LoVo (cell line): ENCODE measurements at regions not wholly inside any gene's neighbourhood (a gene's known extent, or its start where the extent isn't known, plus 50 kb on each side); places are given as distances from the start of the nearest gene placed in this dataset.

ENCODE experiments used
- DNase-seq: peaks from one replicate; pipeline ENCODE4 v3.0.0-alpha.2; 2016; ENCODE audit warnings: low spot score

- no peak for DNase-seq
Measured at GRCh38 chr22:48746789-48747425, 1080.8 kb downstream of the BRD1 start.

- no peak for DNase-seq
Measured at GRCh38 chr22:48745842-48746788, 1081.6 kb downstream of the BRD1 start.

- no peak for DNase-seq
Measured at GRCh38 chr22:48744967-48745841, 1082.5 kb downstream of the BRD1 start.

GRCh38 chr22:48744283-48744641, 1083.4 kb downstream of the BRD1 start:
- no peak for DNase-seq

GRCh38 chr22:48743601-48744282, 1083.9 kb downstream of the BRD1 start:
- no peak for DNase-seq

GRCh38 chr22:48742556-48743343, 1084.9 kb downstream of the BRD1 start:
- no peak for DNase-seq

GRCh38 chr22:48742191-48742555, 1085.5 kb downstream of the BRD1 start:
- DNase-seq, result no peak

- DNase-seq, result no peak
Measured at GRCh38 chr22:48741540-48741939, 1086.1 kb downstream of the BRD1 start.

GRCh38 chr22:48740731-48741405, 1086.8 kb downstream of the BRD1 start:
- no peak for DNase-seq

GRCh38 chr22:48740086-48740730, 1087.5 kb downstream of the BRD1 start:
- DNase-seq, result no peak

- DNase-seq, result no peak
Measured at GRCh38 chr22:48739348-48740085, 1088.2 kb downstream of the BRD1 start.

- DNase-seq, result no peak
Measured at GRCh38 chr22:48738204-48738980, 1089.3 kb downstream of the BRD1 start.

GRCh38 chr22:48737461-48738203, 1090.0 kb downstream of the BRD1 start:
- no peak for DNase-seq

GRCh38 chr22:48736593-48737460, 1090.8 kb downstream of the BRD1 start:
- DNase-seq, result no peak

- DNase-seq, result no peak
Measured at GRCh38 chr22:48734961-48735360, 1092.7 kb downstream of the BRD1 start.

GRCh38 chr22:48734359-48734758, 1093.3 kb downstream of the BRD1 start:
- DNase-seq, result no peak
